ENCODE measurements at regions not wholly inside any gene's neighbourhood (a gene's known extent, or its start where the extent isn't known, plus 50 kb on each side); places are given as distances from the start of the nearest gene placed in this dataset.

DNA sequence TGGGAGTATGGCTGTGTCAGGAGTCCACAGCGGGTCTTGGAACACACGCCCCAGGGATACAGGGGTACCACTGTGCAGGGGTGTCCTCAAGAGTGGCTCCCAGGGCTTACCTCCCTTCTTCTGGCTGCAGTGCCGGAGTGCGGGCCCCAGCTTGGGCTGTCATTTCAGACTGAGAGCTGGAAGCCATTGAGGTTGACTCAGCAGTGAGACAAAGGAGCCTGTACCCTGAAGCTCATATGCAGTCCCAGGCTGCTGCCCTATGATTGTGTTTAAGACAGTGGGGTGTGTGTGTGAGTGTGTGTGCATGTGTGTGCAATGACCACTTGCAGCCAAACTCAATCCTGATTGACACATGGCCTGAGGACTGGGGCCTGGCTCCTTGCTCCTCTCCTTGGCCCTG, 167.7 kb upstream of the AFDN start:
- no peak for TF ChIP-seq MYC (IDR thresholded peaks at IDR 0.05; ENCODE audit: borderline replicate concordance, low read length)
- no peak for TF ChIP-seq KDM1A (IDR thresholded peaks at IDR 0.05; ENCODE audit: low read depth)
- TF ChIP-seq, protein P1, sequence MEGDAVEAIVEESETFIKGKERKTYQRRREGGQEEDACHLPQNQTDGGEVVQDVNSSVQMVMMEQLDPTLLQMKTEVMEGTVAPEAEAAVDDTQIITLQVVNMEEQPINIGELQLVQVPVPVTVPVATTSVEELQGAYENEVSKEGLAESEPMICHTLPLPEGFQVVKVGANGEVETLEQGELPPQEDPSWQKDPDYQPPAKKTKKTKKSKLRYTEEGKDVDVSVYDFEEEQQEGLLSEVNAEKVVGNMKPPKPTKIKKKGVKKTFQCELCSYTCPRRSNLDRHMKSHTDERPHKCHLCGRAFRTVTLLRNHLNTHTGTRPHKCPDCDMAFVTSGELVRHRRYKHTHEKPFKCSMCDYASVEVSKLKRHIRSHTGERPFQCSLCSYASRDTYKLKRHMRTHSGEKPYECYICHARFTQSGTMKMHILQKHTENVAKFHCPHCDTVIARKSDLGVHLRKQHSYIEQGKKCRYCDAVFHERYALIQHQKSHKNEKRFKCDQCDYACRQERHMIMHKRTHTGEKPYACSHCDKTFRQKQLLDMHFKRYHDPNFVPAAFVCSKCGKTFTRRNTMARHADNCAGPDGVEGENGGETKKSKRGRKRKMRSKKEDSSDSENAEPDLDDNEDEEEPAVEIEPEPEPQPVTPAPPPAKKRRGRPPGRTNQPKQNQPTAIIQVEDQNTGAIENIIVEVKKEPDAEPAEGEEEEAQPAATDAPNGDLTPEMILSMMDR (IDR thresholded peaks at IDR 0.05): no peak
- TF ChIP-seq HDAC2 (IDR thresholded peaks at IDR 0.05): no peak
- no peak for TF ChIP-seq JUN (IDR thresholded peaks at IDR 0.05)
- TF ChIP-seq CEBPB (IDR thresholded peaks at IDR 0.05): no peak
- TF ChIP-seq E2F6 (IDR thresholded peaks at IDR 0.05; ENCODE audit: borderline replicate concordance, low read depth): no peak
- no peak for TF ChIP-seq SMC3 (IDR thresholded peaks at IDR 0.05)
- no peak for TF ChIP-seq USF2 (IDR thresholded peaks at IDR 0.05)
- TF ChIP-seq, protein P2, sequence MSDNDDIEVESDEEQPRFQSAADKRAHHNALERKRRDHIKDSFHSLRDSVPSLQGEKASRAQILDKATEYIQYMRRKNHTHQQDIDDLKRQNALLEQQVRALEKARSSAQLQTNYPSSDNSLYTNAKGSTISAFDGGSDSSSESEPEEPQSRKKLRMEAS (IDR thresholded peaks at IDR 0.05): no peak
